Stimulated activated naive B cell treated with anti-CD40 and anti-IgM and Interleukin-4, amounts not matched to agents 10 μg/mL and 1 μg/mL and 100 μg/mL, for 72 hours (primary cell): ENCODE measurements at regions not wholly inside any gene's neighbourhood (a gene's known extent, or its start where the extent isn't known, plus 50 kb on each side); places are given as distances from the start of the nearest gene placed in this dataset.

Source experiments
- ATAC-seq, 2 donors: fragments of 150-1000 bp; cut with Tn5 transposase; replicated peaks; 2 replicates each; pipeline ENCODE4 v1.10.0; 2021; ENCODE audit warnings: moderate library complexity in 1 of 2
- DNase-seq: peaks from one replicate; pipeline ENCODE4 v3.0.0; 2021
- H3K27ac Mint-ChIP-seq: one replicate; pipeline ENCODE4 v1.8.0; 2022; ENCODE audit warnings: mild to moderate bottlenecking, mixed read lengths
- H3K27me3 Mint-ChIP-seq, 2 donors: one replicate each; pipeline ENCODE4 v1.8.0; 2022; ENCODE audit warnings: mixed read lengths in 2 of 2
- H3K36me3 Mint-ChIP-seq, 2 donors: one replicate each; pipeline ENCODE4 v1.8.0; 2022; ENCODE audit warnings: mixed read lengths in 2 of 2, mild to moderate bottlenecking in 1 of 2
- H3K4me1 Mint-ChIP-seq, 2 donors: one replicate each; pipeline ENCODE4 v1.8.0; 2022; ENCODE audit warnings: mixed read lengths in 2 of 2, mild to moderate bottlenecking in 1 of 2
- H3K4me3 Mint-ChIP-seq, 2 donors: one replicate each; pipeline ENCODE4 v1.8.0; 2022; ENCODE audit warnings: mild to moderate bottlenecking in 2 of 2, mixed read lengths in 2 of 2, moderate library complexity in 1 of 2
- H3K9me3 Mint-ChIP-seq, 2 donors: one replicate each; pipeline ENCODE4 v1.8.0; 2022; ENCODE audit warnings: mixed read lengths in 2 of 2, mild to moderate bottlenecking in 1 of 2

GRCh38 chr18:47758000-47758399 is 172.5 kb downstream of the SMAD2 start:
- ATAC-seq: no peak
- H3K9me3 Mint-ChIP-seq: peaks cover 4 to 6% of the 10 kb centered on the region in 2 donors
- H3K27ac Mint-ChIP-seq: no peak overlapping the region
- peaks cover 41 to 68% of the 10 kb centered on the region in 2 donors for H3K27me3 Mint-ChIP-seq
- H3K36me3 Mint-ChIP-seq: peaks cover 0 to 4% of the 10 kb centered on the region in 2 donors
- peaks cover 3 to 5% of the 10 kb centered on the region in 2 donors for H3K4me1 Mint-ChIP-seq
- no peak overlapping the region for H3K4me3 Mint-ChIP-seq
- no peak for DNase-seq

GRCh38 chr18:47756364-47757016 is 174.0 kb downstream of the SMAD2 start:
- Mint-ChIP-seq H3K4me3 (no peak overlapping the region), H3K4me1 (peaks cover 3 to 5% of the 10 kb centered on the region in 2 donors), H3K9me3 (peaks cover 4 to 6% of the 10 kb centered on the region in 2 donors), H3K27ac (no peak overlapping the region), H3K27me3 (peaks cover 43 to 67% of the 10 kb centered on the region in 2 donors), H3K36me3 (peaks cover 0 to 4% of the 10 kb centered on the region in 2 donors)
- DNase-seq (peak; percentile 31), ATAC-seq (peak; percentile 52 to 67)

GRCh38 chr18:47755102-47755456 is 175.4 kb downstream of the SMAD2 start:
- ATAC-seq: no peak
- Mint-ChIP-seq H3K4me3 (no peak overlapping the region), H3K27me3 (peaks cover 35 to 64% of the 10 kb centered on the region in 2 donors), H3K36me3 (no peaks in the 10 kb centered on the region), H3K4me1 (peaks cover 3 to 5% of the 10 kb centered on the region in 2 donors), H3K27ac (no peak overlapping the region), H3K9me3 (peaks cover 2 to 4% of the 10 kb centered on the region in 2 donors)
- no peak for DNase-seq

- ATAC-seq (peak in 1 of 2 donors; percentile 59), DNase-seq (no peak)
- Mint-ChIP-seq H3K27me3 (peaks cover 33 to 58% of the 10 kb centered on the region in 2 donors), H3K27ac (no peak overlapping the region), H3K9me3 (peaks cover 2 to 4% of the 10 kb centered on the region in 2 donors), H3K4me3 (no peak overlapping the region), H3K36me3 (no peaks in the 10 kb centered on the region), H3K4me1 (peaks cover 3 to 6% of the 10 kb centered on the region in 2 donors)
These were observed 176.0 kb downstream of the SMAD2 start for GRCh38 chr18:47754311-47755101.

- no peak overlapping the region for H3K27ac Mint-ChIP-seq
These were observed 177.4 kb downstream of the SMAD2 start for GRCh38 chr18:47752796-47753645.

GRCh38 chr18:47750889-47751423 is 179.5 kb downstream of the SMAD2 start:
- ATAC-seq (no peak), DNase-seq (no peak)
- H3K27ac Mint-ChIP-seq: no peak overlapping the region
- H3K4me3 Mint-ChIP-seq: no peak overlapping the region
- peaks cover 17 to 62% of the 10 kb centered on the region in 2 donors for H3K27me3 Mint-ChIP-seq
- no peaks in the 10 kb centered on the region for H3K36me3 Mint-ChIP-seq
- no peaks in the 10 kb centered on the region for H3K9me3 Mint-ChIP-seq
- peaks cover 7 to 12% of the 10 kb centered on the region in 2 donors for H3K4me1 Mint-ChIP-seq

More at GRCh38 chr18:47752796-47753645, 177.4 kb downstream of the SMAD2 start:
- no peak overlapping the region for H3K4me3 Mint-ChIP-seq
- H3K4me1 Mint-ChIP-seq: peaks cover 7 to 12% of the 10 kb centered on the region in 2 donors
- H3K27me3 Mint-ChIP-seq: peaks cover 28 to 59% of the 10 kb centered on the region in 2 donors
- H3K9me3 Mint-ChIP-seq: no peaks in the 10 kb centered on the region
- ATAC-seq (no peak), DNase-seq (no peak)
- H3K36me3 Mint-ChIP-seq: no peaks in the 10 kb centered on the region

- H3K27me3 Mint-ChIP-seq: peaks cover 10 to 49% of the 10 kb centered on the region in 2 donors
These were observed 180.9 kb downstream of the SMAD2 start for GRCh38 chr18:47749600-47749973.

GRCh38 chr18:47748847-47749599 is 181.4 kb downstream of the SMAD2 start:
- Mint-ChIP-seq H3K4me3 (peak overlapping the region; percentile 55 to 73), H3K36me3 (no peaks in the 10 kb centered on the region), H3K27me3 (peaks cover 5 to 43% of the 10 kb centered on the region in 2 donors)

More at GRCh38 chr18:47749600-47749973, 180.9 kb downstream of the SMAD2 start:
- H3K9me3 Mint-ChIP-seq: no peaks in the 10 kb centered on the region
- no peak overlapping the region for H3K27ac Mint-ChIP-seq
- ATAC-seq (no peak), DNase-seq (no peak)
- H3K4me1 Mint-ChIP-seq: peaks cover 6 to 10% of the 10 kb centered on the region in 2 donors
- H3K4me3 Mint-ChIP-seq: no peak overlapping the region
- H3K36me3 Mint-ChIP-seq: no peaks in the 10 kb centered on the region

GRCh38 chr18:47748093-47748796 is 182.2 kb downstream of the SMAD2 start:
- Mint-ChIP-seq H3K9me3 (no peaks in the 10 kb centered on the region), H3K4me1 (peaks cover 3 to 7% of the 10 kb centered on the region in 2 donors), H3K27me3 (peaks cover 4 to 44% of the 10 kb centered on the region in 2 donors), H3K36me3 (no peaks in the 10 kb centered on the region), H3K27ac (no peak overlapping the region), H3K4me3 (peak overlapping the region in 1 of 2 donors; percentile 73)
- DNase-seq (no peak), ATAC-seq (no peak)

More at GRCh38 chr18:47748847-47749599, 181.4 kb downstream of the SMAD2 start:
- ATAC-seq (peak; percentile 96 to 98), DNase-seq (peak; percentile 69)
- Mint-ChIP-seq H3K4me1 (peaks cover 3 to 7% of the 10 kb centered on the region in 2 donors), H3K27ac (no peak overlapping the region), H3K9me3 (no peaks in the 10 kb centered on the region)

- Mint-ChIP-seq H3K27me3 (peaks cover 0 to 43% of the 10 kb centered on the region in 2 donors), H3K4me1 (peaks cover 3 to 7% of the 10 kb centered on the region in 2 donors), H3K27ac (no peak overlapping the region), H3K36me3 (no peaks in the 10 kb centered on the region), H3K4me3 (no peak overlapping the region), H3K9me3 (no peaks in the 10 kb centered on the region)
- ATAC-seq: no peak
- no peak for DNase-seq
These were observed 183.1 kb downstream of the SMAD2 start for GRCh38 chr18:47747260-47747795.

- Mint-ChIP-seq H3K36me3 (no peaks in the 10 kb centered on the region), H3K9me3 (no peaks in the 10 kb centered on the region), H3K27me3 (peaks cover 0 to 37% of the 10 kb centered on the region in 2 donors), H3K4me3 (no peak overlapping the region), H3K27ac (no peak overlapping the region), H3K4me1 (peaks cover 3 to 7% of the 10 kb centered on the region in 2 donors)
- no peak for DNase-seq
- ATAC-seq: no peak
These were observed 183.8 kb downstream of the SMAD2 start for GRCh38 chr18:47746615-47747014.

- Mint-ChIP-seq H3K4me3 (no peak overlapping the region), H3K4me1 (peaks cover 3 to 7% of the 10 kb centered on the region in 2 donors), H3K27me3 (peaks cover 0 to 32% of the 10 kb centered on the region in 2 donors), H3K9me3 (no peaks in the 10 kb centered on the region), H3K27ac (peak overlapping the region; percentile 16), H3K36me3 (no peaks in the 10 kb centered on the region)
- no peak for ATAC-seq
- no peak for DNase-seq
These were observed 185.2 kb downstream of the SMAD2 start for GRCh38 chr18:47745227-47745626.
